DLD1 (cell line): ENCODE measurements at regions not wholly inside any gene's neighbourhood (a gene's known extent, or its start where the extent isn't known, plus 50 kb on each side); places are given as distances from the start of the nearest gene placed in this dataset.

Experiments
- in situ Hi-C: cut with HindIII; loops from 2 replicates; pipeline ENCODE4 v1.10.0; 2017; ENCODE audit warnings: low sequenced_read_pairs

- in situ Hi-C loops, result no loop called here
These were observed 283.2 kb upstream of the CLINT1 start for GRCh38 chr5:158142156-158142555.

GRCh38 chr5:158140120-158140731 is 281.3 kb upstream of the CLINT1 start:
- in situ Hi-C loops, result no loop called here

- in situ Hi-C loops, result no loop called here
These were observed 280.2 kb upstream of the CLINT1 start for GRCh38 chr5:158139161-158139560.

GRCh38 chr5:158135682-158136179 is 276.8 kb upstream of the CLINT1 start:
- in situ Hi-C loops, result no loop called here

GRCh38 chr5:158133369-158133768 is 274.4 kb upstream of the CLINT1 start:
- in situ Hi-C loops, result no loop called here

GRCh38 chr5:158127536-158127935 is 268.6 kb upstream of the CLINT1 start:
- in situ Hi-C loops, result no loop called here

- in situ Hi-C loops, result no loop called here
These were observed 267.8 kb upstream of the CLINT1 start for GRCh38 chr5:158126442-158127405.

GRCh38 chr5:158124606-158125316 is 265.8 kb upstream of the CLINT1 start:
- in situ Hi-C loops, result no loop called here

- in situ Hi-C loops, result no loop called here
These were observed 264.6 kb upstream of the CLINT1 start for GRCh38 chr5:158123595-158123994.

- in situ Hi-C loops, result no loop called here
These were observed 262.7 kb upstream of the CLINT1 start for GRCh38 chr5:158121678-158122077.

GRCh38 chr5:158120760-158121159 is 261.8 kb upstream of the CLINT1 start:
- in situ Hi-C loops, result no loop called here

GRCh38 chr5:158119961-158120723 is 261.2 kb upstream of the CLINT1 start:
- in situ Hi-C loops, result no loop called here

- in situ Hi-C loops, result no loop called here
These were observed 258.7 kb upstream of the CLINT1 start for GRCh38 chr5:158117467-158118160.

GRCh38 chr5:158116965-158117364 is 258.0 kb upstream of the CLINT1 start:
- in situ Hi-C loops, result no loop called here

- in situ Hi-C loops, result no loop called here
These were observed 256.5 kb upstream of the CLINT1 start for GRCh38 chr5:158115468-158115867.

- in situ Hi-C loops, result no loop called here
These were observed 249.2 kb upstream of the CLINT1 start for GRCh38 chr5:158108177-158108576.

GRCh38 chr5:158100373-158100888 is 241.5 kb upstream of the CLINT1 start:
- in situ Hi-C loops, result no loop called here

- in situ Hi-C loops, result no loop called here
These were observed 240.7 kb upstream of the CLINT1 start for GRCh38 chr5:158099571-158100105.

- in situ Hi-C loops, result no loop called here
These were observed 237.9 kb upstream of the CLINT1 start for GRCh38 chr5:158096835-158097234.

GRCh38 chr5:158086856-158087255 is 227.9 kb upstream of the CLINT1 start:
- in situ Hi-C loops, result no loop called here
